SU-DHL-6 (cell line): ENCODE measurements at regions not wholly inside any gene's neighbourhood (a gene's known extent, or its start where the extent isn't known, plus 50 kb on each side); places are given as distances from the start of the nearest gene placed in this dataset.

Experiments
- EZH2phosphoT487 ChIP-seq: fragments of 200-600 bp; sonication (generic), shearing (Covaris generic); conservative IDR thresholded peaks from 2 replicates; pipeline ENCODE4 v1.6.1; 2018; ENCODE audit warnings: mild to moderate bottlenecking, antibody characterized with exemption, low read length, moderate library complexity, mixed read lengths
- TF ChIP-seq, protein P1 (sequence below): fragments of 200-600 bp; sonication (generic); IDR thresholded peaks from one replicate; pipeline ENCODE4 v1.5.1; 2017; ENCODE audit warnings: antibody characterized with exemption, mild to moderate bottlenecking, low read length, moderate library complexity; ENCODE audit not compliant: insufficient read depth, poor library complexity, severe bottlenecking

DNA sequence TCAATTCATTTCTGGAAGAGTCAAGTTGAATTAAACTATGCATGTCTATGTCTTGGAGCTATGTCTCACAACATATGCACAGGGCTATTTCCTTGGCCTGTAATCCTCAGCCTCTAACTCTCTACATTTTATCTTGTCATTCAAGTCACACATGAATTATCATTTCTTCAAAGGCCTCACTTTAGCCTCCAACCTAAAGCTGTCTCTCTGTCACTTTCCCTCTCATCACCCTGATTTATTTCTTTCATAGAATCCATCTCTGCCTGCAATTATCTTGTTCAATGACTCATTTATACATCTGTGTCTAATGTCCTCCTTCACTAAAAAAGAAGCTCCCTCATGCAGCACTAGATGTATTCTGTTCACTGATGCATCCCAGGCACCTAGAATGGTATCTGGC is 614.2 kb upstream of the REG3G start:
- no peak for TF ChIP-seq EZH2phosphoT487
- TF ChIP-seq, protein P1, sequence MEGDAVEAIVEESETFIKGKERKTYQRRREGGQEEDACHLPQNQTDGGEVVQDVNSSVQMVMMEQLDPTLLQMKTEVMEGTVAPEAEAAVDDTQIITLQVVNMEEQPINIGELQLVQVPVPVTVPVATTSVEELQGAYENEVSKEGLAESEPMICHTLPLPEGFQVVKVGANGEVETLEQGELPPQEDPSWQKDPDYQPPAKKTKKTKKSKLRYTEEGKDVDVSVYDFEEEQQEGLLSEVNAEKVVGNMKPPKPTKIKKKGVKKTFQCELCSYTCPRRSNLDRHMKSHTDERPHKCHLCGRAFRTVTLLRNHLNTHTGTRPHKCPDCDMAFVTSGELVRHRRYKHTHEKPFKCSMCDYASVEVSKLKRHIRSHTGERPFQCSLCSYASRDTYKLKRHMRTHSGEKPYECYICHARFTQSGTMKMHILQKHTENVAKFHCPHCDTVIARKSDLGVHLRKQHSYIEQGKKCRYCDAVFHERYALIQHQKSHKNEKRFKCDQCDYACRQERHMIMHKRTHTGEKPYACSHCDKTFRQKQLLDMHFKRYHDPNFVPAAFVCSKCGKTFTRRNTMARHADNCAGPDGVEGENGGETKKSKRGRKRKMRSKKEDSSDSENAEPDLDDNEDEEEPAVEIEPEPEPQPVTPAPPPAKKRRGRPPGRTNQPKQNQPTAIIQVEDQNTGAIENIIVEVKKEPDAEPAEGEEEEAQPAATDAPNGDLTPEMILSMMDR: no peak
